HUES6 (cell line): ENCODE measurements at regions not wholly inside any gene's neighbourhood (a gene's known extent, or its start where the extent isn't known, plus 50 kb on each side); places are given as distances from the start of the nearest gene placed in this dataset.
A peak's percentile ranks its signal among the peaks of the same experiment; 100 is the strongest.
"Not testable (repeated sequence)": the region's sequence is repeated elsewhere in the genome, so short reads cannot be mapped to it uniquely, and the experiment has no call there.

Source experiments
- H3K27ac ChIP-seq: 2 replicates; pipeline ENCODE4 v1.7.0; 2013; ENCODE audit warnings: low read depth, mild to moderate bottlenecking, low read length, inconsistent platforms
- H3K27me3 ChIP-seq: 2 replicates; pipeline ENCODE4 v1.6.1; 2013; ENCODE audit warnings: low read length; ENCODE audit not compliant: control insufficient read depth, insufficient read depth
- H3K36me3 ChIP-seq: 2 replicates; pipeline ENCODE4 v1.6.1; 2013; ENCODE audit warnings: low read length; ENCODE audit not compliant: control insufficient read depth, insufficient read depth
- H3K4me1 ChIP-seq: 2 replicates; pipeline ENCODE4 v1.6.1; 2013; ENCODE audit warnings: low read length; ENCODE audit not compliant: control insufficient read depth, insufficient read depth
- H3K4me3 ChIP-seq: 2 replicates; pipeline ENCODE4 v1.5.1; 2013; ENCODE audit warnings: low read depth, low read length
- H3K9ac ChIP-seq: one replicate; pipeline ENCODE4 v1.6.1; 2013; ENCODE audit warnings: mild to moderate bottlenecking, low read length
- H3K9me3 ChIP-seq: 2 replicates; pipeline ENCODE4 v1.6.1; 2013; ENCODE audit warnings: low read depth, low read length; ENCODE audit not compliant: control insufficient read depth, insufficient read depth

DNA sequence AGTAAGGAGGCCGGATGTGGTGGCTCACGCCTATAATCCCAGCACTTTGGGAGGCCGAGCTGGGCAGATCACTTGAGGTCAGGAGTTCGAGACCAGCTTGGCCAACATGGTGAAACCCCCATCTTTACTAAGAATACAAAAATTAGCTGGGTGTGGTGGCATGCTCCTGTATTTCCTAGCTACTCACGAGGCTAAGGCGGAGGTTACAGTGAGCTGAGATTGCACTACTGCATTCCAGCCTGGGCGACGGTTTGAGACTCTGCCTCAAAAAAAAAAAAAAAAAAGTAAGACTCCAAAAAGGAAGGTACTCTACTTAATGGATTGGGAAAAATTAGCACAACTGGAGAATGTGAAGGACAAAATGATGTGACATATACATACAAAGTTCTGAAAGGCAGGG, 130.2 kb upstream of the PTPN20 start:
- H3K4me3 ChIP-seq, H3K9ac ChIP-seq, H3K9me3 ChIP-seq, H3K36me3 ChIP-seq, H3K27ac ChIP-seq, H3K27me3 ChIP-seq, H3K4me1 ChIP-seq: not testable (repeated sequence)

DNA sequence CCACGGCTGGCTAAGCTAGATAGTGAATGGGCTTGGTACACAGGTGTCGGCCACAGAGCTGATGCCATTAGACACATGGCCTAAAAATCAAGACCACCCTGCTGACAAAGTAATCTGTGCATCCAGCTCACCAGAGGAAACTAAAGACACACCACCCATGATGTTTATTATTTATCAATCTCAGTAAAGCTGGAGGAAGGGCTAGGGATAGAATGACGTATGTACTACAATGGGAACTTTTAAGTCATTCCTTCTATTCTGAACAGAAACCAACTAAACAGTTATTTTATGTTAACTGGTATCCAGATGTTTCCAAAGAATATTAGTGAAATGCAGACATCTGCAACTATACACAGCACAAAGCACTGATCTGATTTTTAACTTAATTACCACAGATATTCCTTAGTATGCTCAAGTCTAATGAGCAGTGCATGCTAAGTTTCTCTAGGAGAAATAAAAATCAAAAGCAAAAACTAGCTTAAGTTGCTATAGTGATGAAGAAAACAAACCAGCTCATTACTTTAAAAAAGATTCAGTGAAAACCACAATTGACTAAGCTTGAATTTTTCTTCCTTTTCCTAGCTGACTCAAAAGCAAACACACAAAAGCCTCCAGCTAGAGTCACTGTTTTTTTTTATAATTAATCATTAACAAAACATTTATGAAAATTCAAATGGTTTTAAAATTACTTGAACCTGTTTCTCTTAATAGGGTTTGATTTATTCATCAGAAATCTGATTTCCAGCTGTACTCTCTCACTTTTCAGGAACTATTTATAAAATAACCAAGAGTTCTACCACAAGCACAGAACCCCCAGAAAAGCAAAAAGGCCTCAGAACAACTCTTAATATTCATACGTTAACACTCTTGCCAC, 129.0 kb upstream of the PTPN20 start:
- H3K4me1 ChIP-seq, H3K4me3 ChIP-seq, H3K9me3 ChIP-seq, H3K9ac ChIP-seq, H3K27me3 ChIP-seq, H3K27ac ChIP-seq, H3K36me3 ChIP-seq: not testable (repeated sequence)

DNA sequence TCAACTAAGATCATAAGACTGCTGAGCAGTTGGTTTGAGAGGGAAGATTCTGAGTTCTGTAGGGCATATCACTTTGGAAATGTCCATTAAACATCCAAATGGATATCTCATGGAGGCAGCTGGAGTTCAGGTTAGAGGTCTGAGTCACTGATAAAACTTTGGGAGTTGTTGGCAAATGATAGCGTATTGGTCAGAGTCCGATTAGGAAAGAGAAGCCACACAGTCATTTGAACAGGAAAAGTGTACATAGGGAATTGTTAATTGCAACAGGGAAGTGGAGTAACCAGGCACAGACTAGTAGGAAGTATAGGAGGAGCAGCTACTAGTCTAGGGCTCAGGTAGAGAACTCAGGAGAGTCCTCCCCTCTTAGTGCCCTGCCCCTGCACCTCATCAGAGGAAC, 126.6 kb upstream of the PTPN20 start:
- H3K4me3 ChIP-seq, H3K9me3 ChIP-seq, H3K27ac ChIP-seq, H3K36me3 ChIP-seq, H3K4me1 ChIP-seq, H3K9ac ChIP-seq, H3K27me3 ChIP-seq: not testable (repeated sequence)

DNA sequence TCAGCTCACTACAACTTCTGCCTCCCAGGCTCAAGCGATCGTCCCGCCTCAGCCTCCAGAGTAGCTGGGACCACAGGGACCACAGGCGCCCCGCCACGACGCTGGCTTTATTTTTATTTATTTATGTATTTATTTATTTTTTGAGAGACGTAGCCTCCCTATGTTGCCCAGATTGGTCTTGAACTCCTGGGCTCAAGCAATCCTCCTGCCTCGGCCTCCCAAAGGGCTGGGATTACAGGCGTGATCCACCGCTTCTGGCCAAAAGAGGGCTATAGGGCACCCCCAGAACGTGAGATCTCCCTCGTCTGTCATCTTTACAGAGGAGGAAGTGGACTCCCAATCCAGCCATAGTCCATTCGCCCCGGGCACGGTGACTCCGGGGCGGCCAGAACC, 125.1 kb upstream of the PTPN20 start:
- peak overlapping the region; percentile 84 for H3K4me3 ChIP-seq
- H3K9ac ChIP-seq, H3K9me3 ChIP-seq, H3K27me3 ChIP-seq, H3K27ac ChIP-seq, H3K4me1 ChIP-seq, H3K36me3 ChIP-seq: not testable (repeated sequence)

DNA sequence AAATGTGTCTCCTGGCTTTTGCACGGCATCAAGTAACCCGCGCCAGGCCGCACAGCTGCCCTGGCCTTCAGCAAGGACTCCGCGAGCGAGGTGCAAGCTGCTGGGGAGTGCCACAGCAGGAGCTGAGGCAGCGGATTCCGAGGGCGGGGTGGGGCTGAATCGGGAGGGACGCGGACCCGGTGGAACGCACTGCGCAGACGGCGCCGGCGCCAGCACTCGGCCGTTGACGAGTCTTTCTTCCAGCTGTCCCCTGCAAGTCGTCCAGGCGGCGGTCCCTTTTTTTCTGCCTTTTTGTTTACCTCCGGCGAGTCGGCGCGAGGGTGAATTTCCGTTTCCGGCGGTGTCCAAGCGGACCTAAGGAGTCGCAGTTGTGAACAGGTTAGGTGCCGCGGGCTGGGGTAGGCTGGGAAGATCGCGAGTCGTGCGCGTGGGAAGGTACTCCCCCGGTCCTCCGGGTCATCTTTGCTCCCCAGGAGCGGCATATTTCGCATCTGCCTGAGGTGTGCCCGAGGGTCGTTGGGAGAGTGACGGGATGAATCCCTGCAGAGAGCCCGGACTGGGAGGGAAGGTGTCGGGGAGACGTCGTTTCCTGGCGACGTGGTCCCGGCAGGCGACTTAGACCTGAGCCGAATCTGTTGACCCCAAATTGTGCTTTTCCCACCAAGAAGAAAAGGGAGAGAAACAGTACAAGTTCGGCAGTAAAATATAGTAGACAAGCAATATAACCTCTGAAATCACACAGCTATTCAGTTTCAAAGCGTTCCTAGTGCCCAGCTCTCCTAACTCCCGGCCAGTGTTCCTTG, 124.5 kb upstream of the PTPN20 start:
- H3K27ac ChIP-seq, result peak overlapping the region; percentile 55; the same call in 1 of the 2 replicates
- H3K9ac ChIP-seq, result peak overlapping the region; percentile 87

DNA sequence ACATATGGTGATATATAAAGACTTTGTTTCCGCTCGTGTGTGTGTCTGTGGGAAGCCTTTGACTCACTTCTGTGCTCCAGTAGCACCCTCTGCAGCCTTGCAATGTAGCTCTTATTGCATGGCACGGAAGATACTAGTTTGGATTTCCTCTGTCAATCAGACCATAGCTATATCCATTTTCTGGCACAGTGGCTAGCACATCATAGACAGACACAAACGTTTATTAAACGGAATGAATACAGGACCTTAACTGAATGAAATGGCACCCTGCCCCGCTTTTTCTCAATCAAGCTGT, 124.0 kb upstream of the PTPN20 start:
- Histone ChIP-seq H3K9ac (peak overlapping the region; percentile 87), H3K27ac (no peak overlapping the region), H3K27me3 (no peaks in the 10 kb centered on the region), H3K36me3 (peaks cover 5% of the 10 kb centered on the region; the same call in 1 of the 2 replicates), H3K9me3 (no peaks in the 10 kb centered on the region), H3K4me3 (peak overlapping the region; percentile 84), H3K4me1 (no peaks in the 10 kb centered on the region)

More for the DNA sequence above, 124.5 kb upstream of the PTPN20 start:
- not testable (repeated sequence) for H3K9me3 ChIP-seq, H3K27me3 ChIP-seq, H3K36me3 ChIP-seq, H3K4me1 ChIP-seq
- peak overlapping the region; percentile 84 for H3K4me3 ChIP-seq

DNA sequence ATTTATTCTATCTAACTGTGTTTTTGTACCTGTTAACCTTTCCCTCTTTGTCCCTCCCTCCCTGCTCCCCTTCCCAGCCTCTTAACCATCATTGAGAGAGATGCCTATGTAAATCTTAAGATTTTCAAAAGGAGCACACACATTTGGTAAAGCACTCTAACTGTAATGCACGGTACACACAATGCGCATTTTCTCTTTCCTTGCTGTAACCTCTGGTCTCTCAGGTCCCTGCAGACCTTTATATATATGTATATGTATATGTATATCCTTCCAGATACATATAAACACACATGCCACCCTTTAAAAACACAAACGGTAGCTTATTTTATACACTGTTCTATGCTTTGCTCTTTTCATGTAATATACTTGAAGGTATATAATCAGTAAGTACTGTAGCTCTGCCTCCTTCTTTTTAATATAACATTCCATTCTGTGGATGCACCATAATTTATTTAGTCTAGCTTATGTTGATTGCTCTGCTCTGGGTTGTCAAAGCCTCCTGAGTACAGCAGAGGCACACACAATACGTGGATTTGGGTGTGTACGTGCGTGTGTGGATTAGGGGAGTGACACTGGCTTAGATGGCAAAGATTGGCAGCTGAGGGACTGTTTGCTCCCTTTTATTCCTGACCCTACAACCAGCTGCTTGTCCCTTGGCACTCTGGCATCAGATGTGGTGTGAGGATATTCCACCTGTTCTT, 118.4 kb upstream of the PTPN20 start:
- not testable (repeated sequence) for H3K4me1 ChIP-seq, H3K9me3 ChIP-seq, H3K4me3 ChIP-seq, H3K27me3 ChIP-seq, H3K27ac ChIP-seq, H3K9ac ChIP-seq
- peaks cover 12% of the 10 kb centered on the region for H3K36me3 ChIP-seq

DNA sequence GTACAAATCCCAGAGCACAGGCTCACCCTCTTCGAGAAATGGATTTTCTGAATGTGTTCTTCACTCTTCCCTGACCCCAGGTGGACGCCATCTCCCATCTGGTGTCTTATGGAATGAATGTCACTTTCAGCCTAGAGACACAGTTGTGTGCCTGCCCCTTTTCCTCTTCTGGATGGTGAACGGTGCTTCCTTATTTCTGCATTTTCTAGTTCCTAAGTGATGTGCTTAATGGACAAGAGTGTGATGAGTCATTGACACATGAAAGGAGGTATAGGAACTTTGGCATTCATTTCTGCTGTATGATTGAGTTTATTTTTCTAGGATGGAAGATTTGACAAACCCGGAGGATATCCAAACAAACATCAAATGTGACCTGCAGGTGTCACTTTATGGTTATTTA, 114.9 kb upstream of the PTPN20 start:
- not testable (repeated sequence) for H3K27me3 ChIP-seq, H3K27ac ChIP-seq, H3K4me1 ChIP-seq, H3K9me3 ChIP-seq, H3K36me3 ChIP-seq, H3K9ac ChIP-seq, H3K4me3 ChIP-seq

DNA sequence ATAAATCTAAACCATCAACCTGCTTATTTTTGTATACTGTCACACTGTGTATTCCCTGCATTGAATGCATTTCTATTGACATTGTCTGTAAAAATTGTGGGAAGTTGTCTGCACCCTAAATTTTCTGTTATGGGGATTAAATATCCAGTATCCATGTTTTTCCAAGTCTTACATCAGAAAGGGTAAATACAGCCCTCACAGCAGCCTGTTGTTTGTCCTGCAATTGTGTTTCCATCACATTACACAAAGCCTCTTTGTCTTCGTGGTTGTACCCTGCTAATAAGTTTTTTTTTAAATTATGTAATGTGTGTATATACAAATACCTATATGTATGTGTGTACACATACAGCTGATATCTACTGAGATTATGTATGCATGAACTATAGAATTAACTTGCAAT, 109.2 kb upstream of the PTPN20 start:
- H3K27me3 ChIP-seq, H3K27ac ChIP-seq, H3K4me1 ChIP-seq, H3K4me3 ChIP-seq, H3K9ac ChIP-seq, H3K36me3 ChIP-seq, H3K9me3 ChIP-seq: not testable (repeated sequence)

DNA sequence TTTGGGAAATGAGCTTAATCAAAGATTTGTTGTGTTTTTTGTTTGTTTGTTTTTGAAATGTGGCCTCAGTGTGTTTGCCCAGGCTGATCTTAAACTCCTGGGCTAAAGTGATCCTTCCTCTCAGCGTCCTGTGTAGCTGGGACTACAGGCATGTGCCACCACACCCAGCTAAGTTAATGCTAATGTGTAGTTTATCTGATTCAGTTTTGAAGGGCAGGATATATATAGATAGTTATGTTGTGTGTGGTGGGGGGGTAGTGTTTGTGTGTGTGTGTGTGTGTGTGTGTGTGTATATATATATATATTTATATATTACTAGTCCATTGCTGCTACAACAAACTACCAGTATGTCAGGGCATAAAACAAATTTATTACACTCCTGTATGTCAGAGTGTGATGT, 108.1 kb upstream of the PTPN20 start:
- H3K9ac ChIP-seq, H3K4me1 ChIP-seq, H3K9me3 ChIP-seq, H3K36me3 ChIP-seq, H3K27me3 ChIP-seq, H3K4me3 ChIP-seq, H3K27ac ChIP-seq: not testable (repeated sequence)

DNA sequence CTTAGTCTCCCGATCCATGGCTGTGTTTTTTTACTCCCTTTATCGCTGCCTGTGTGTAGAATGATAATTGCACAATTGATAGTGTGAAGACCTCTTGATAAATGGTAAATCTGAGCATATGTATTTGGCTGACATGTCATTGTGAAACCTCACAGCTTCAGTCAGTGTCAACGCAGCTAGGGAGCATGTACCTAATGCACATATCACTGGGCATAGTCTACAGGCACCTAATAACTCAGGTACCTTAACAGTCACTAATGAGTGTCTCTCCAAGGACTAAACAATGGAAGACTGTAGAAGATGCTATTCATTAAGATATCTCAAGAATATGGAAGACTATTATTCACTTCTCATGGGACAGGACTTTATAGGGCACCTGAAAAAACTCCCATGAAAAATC, 101.0 kb upstream of the PTPN20 start:
- not testable (repeated sequence) for H3K36me3 ChIP-seq, H3K27me3 ChIP-seq, H3K4me3 ChIP-seq, H3K9me3 ChIP-seq, H3K27ac ChIP-seq, H3K4me1 ChIP-seq, H3K9ac ChIP-seq
